RPMI7951 (cell line): ENCODE measurements at regions not wholly inside any gene's neighbourhood (a gene's known extent, or its start where the extent isn't known, plus 50 kb on each side); places are given as distances from the start of the nearest gene placed in this dataset.
A peak's percentile ranks its signal among the peaks of the same experiment; 100 is the strongest.

ENCODE experiments used
- DNase-seq: peaks from one replicate; pipeline ENCODE4 v3.0.0-alpha.2; 2012; ENCODE audit warnings: low read depth

GRCh38 chr17:59451706-59452105 lies 113.7 kb upstream of the DHX40 start:
- peak; percentile 9 for DNase-seq

- DNase-seq: no peak
These were observed 110.7 kb upstream of the DHX40 start for GRCh38 chr17:59454633-59455105.

GRCh38 chr17:59456428-59456827 lies 109.0 kb upstream of the DHX40 start:
- no peak for DNase-seq

- no peak for DNase-seq
These were observed 108.3 kb upstream of the DHX40 start for GRCh38 chr17:59456923-59457615.

GRCh38 chr17:59462385-59462784 lies 103.0 kb upstream of the DHX40 start:
- no peak for DNase-seq

GRCh38 chr17:59464246-59464645 lies 101.2 kb upstream of the DHX40 start:
- no peak for DNase-seq

- DNase-seq: no peak
These were observed 99.5 kb upstream of the DHX40 start for GRCh38 chr17:59465949-59466307.

- DNase-seq: no peak
These were observed 98.2 kb upstream of the DHX40 start for GRCh38 chr17:59466946-59467801.

GRCh38 chr17:59469786-59470485 lies 95.5 kb upstream of the DHX40 start:
- no peak for DNase-seq

GRCh38 chr17:59470624-59471297 lies 94.6 kb upstream of the DHX40 start:
- DNase-seq: no peak

GRCh38 chr17:59476413-59476812 lies 89.0 kb upstream of the DHX40 start:
- no peak for DNase-seq

- DNase-seq: no peak
These were observed 86.3 kb upstream of the DHX40 start for GRCh38 chr17:59479141-59479540.

- no peak for DNase-seq
These were observed 81.5 kb upstream of the DHX40 start for GRCh38 chr17:59483860-59484259.

- no peak for DNase-seq
These were observed 80.4 kb upstream of the DHX40 start for GRCh38 chr17:59485015-59485414.

- DNase-seq: no peak
These were observed 79.5 kb upstream of the DHX40 start for GRCh38 chr17:59485946-59486345.

- DNase-seq: no peak
These were observed 78.1 kb upstream of the DHX40 start for GRCh38 chr17:59487161-59487873.

- DNase-seq: no peak
These were observed 76.6 kb upstream of the DHX40 start for GRCh38 chr17:59488805-59489204.

- DNase-seq: no peak
These were observed 75.2 kb upstream of the DHX40 start for GRCh38 chr17:59490216-59490615.

- DNase-seq: no peak
These were observed 73.9 kb upstream of the DHX40 start for GRCh38 chr17:59491353-59492090.

GRCh38 chr17:59492091-59492451 lies 73.3 kb upstream of the DHX40 start:
- DNase-seq: no peak

- DNase-seq: no peak
These were observed 71.5 kb upstream of the DHX40 start for GRCh38 chr17:59493867-59494266.
